H1 (cell line): ENCODE measurements at regions not wholly inside any gene's neighbourhood (a gene's known extent, or its start where the extent isn't known, plus 50 kb on each side); places are given as distances from the start of the nearest gene placed in this dataset.
"Not testable (repeated sequence)": the region's sequence is repeated elsewhere in the genome, so short reads cannot be mapped to it uniquely, and the experiment has no call there.

Source experiments
- CTCF ChIA-PET: fragments of 300-600 bp; sonication (Branson Sonifier 250); formaldehyde crosslinking; loops from one replicate; lab custom pipeline; 2021; ENCODE audit not compliant: partially characterized antibody; lab: Charles Lee
- POLR2A ChIA-PET: fragments of 300-600 bp; sonication (Branson Sonifier 250); formaldehyde crosslinking; loops from one replicate; lab custom pipeline; 2021; ENCODE audit warnings: inconsistent platforms; ENCODE audit not compliant: partially characterized antibody; lab: Charles Lee
- DNase-seq, 2 experiments: peaks; one replicate each; pipeline versions ENCODE4 v3.0.0 to v3.0.0-alpha.2; 2010 to 2022; ENCODE audit warnings: low spot score in 2 of 2, low read depth in 1 of 2, mixed read lengths in 1 of 2
- FAIRE-seq: peaks from 2 replicates; lab custom pipeline; 2011; peaks lifted over from hg19 to GRCh38; lab: Jason Lieb, UNC
- H2AFZ ChIP-seq: 2 replicates; pipeline ENCODE4 v1.8.1; 2012; ENCODE audit warnings: low read length, inconsistent platforms
- H2AK5ac ChIP-seq: 2 replicates; pipeline ENCODE4 v1.6.1; 2013; ENCODE audit warnings: low read depth, low read length
- H2BK120ac ChIP-seq: replicated peaks from 2 replicates; pipeline ENCODE3; 2013; ENCODE audit warnings: low read depth, low read length, inconsistent platforms
- H2BK12ac ChIP-seq: 2 replicates; pipeline ENCODE4 v1.6.1; 2013; ENCODE audit warnings: low read depth, low read length
- H2BK15ac ChIP-seq: 2 replicates; pipeline ENCODE4 v1.6.1; 2013; ENCODE audit warnings: low read length
- H2BK20ac ChIP-seq: 2 replicates; pipeline ENCODE4 v1.6.1; 2013; ENCODE audit warnings: low read length
- H2BK5ac ChIP-seq: 2 replicates; pipeline ENCODE4 v1.6.1; 2013; ENCODE audit warnings: low read depth, low read length
- H3K14ac ChIP-seq: 2 replicates; pipeline ENCODE4 v1.6.1; 2013; ENCODE audit warnings: inconsistent platforms; ENCODE audit not compliant: insufficient read length
- H3K18ac ChIP-seq: 2 replicates; pipeline ENCODE4 v1.6.1; 2013; ENCODE audit warnings: low read length; ENCODE audit errors: extremely low read depth
- H3K23ac ChIP-seq: 2 replicates; pipeline ENCODE4 v1.6.1; 2013; ENCODE audit warnings: inconsistent platforms; ENCODE audit not compliant: insufficient read length
- H3K23me2 ChIP-seq: 2 replicates; pipeline ENCODE4 v1.6.1; 2013; ENCODE audit warnings: low read depth, low read length
- H3K27ac ChIP-seq: 2 replicates; pipeline ENCODE4 v1.6.1; 2011; ENCODE audit warnings: low read depth, low read length, inconsistent platforms
- H3K27me3 ChIP-seq, 4 experiments: replicated peaks in 1 of 4; 1 replicate in 1 of 4; 2 replicates in 3 of 4; pipeline versions ENCODE4 v1.6.1 to v1.8.1; 2011 to 2013; ENCODE audit warnings: low read length in 3 of 4, mild to moderate bottlenecking in 3 of 4, inconsistent platforms in 2 of 4, mixed read lengths in 2 of 4, moderate library complexity in 1 of 4; ENCODE audit not compliant: control insufficient read depth in 3 of 4, insufficient read depth in 3 of 4; ENCODE audit errors: extremely low read depth in 1 of 4
- H3K36me3 ChIP-seq, 4 experiments: 2 replicates each; pipeline versions ENCODE4 v1.6.1 to v1.8.1; 2011 to 2013; ENCODE audit warnings: mild to moderate bottlenecking in 4 of 4, low read length in 3 of 4, moderate library complexity in 2 of 4, control low read depth in 1 of 4, inconsistent platforms in 1 of 4; ENCODE audit not compliant: insufficient read depth in 4 of 4, control insufficient read depth in 2 of 4
- H3K4ac ChIP-seq: replicated peaks from 2 replicates; pipeline ENCODE3; 2013; ENCODE audit warnings: low read length, low read depth, mixed read lengths, inconsistent platforms; ENCODE audit not compliant: insufficient read length
- H3K4me1 ChIP-seq, 4 experiments: replicated peaks in 1 of 4; 1 replicate in 1 of 4; 2 replicates in 3 of 4; pipeline versions ENCODE4 v1.6.1 to v1.8.1; 2011 to 2013; ENCODE audit warnings: low read length in 3 of 4, inconsistent platforms in 2 of 4, mixed read lengths in 1 of 4; ENCODE audit not compliant: insufficient read depth in 4 of 4, control insufficient read depth in 3 of 4
- H3K4me2 ChIP-seq, 2 experiments: 2 replicates each; pipeline versions ENCODE4 v1.6.1 to v1.8.1; 2011 to 2013; ENCODE audit warnings: low read depth in 2 of 2, low read length in 2 of 2, control low read depth in 1 of 2, inconsistent platforms in 1 of 2, mild to moderate bottlenecking in 1 of 2; ENCODE audit not compliant: insufficient read depth in 1 of 2
- H3K4me3 ChIP-seq, 4 experiments: fragments of 200-600, 300-600 bp in 1 of 4; sonication (generic), shearing (Covaris generic), sonication (Bioruptor Twin) in 1 of 4; 2 replicates each; pipeline versions ENCODE4 v1.5.1 to v1.8.1; 2011 to 2016; ENCODE audit warnings: low read length in 4 of 4, low read depth in 3 of 4, control low read depth in 2 of 4, inconsistent platforms in 2 of 4, mild to moderate bottlenecking in 2 of 4, mixed read lengths in 1 of 4, moderate library complexity in 1 of 4; ENCODE audit not compliant: insufficient read depth in 2 of 4; ENCODE audit errors: extremely low read depth in 1 of 4
- H3K56ac ChIP-seq: replicated peaks from 2 replicates; pipeline ENCODE3; 2013; ENCODE audit warnings: low read depth, mild to moderate bottlenecking, mixed read lengths, low read length, inconsistent platforms; ENCODE audit not compliant: insufficient read length
- H3K79me1 ChIP-seq: 2 replicates; pipeline ENCODE4 v1.6.1; 2013; ENCODE audit warnings: low read depth, low read length, control low read depth
- H3K79me2 ChIP-seq, 2 experiments: 2 replicates each; pipeline versions ENCODE4 v1.6.1 to v1.8.1; 2012 to 2013; ENCODE audit warnings: low read length in 2 of 2, mild to moderate bottlenecking in 2 of 2, inconsistent platforms in 1 of 2; ENCODE audit not compliant: insufficient read depth in 2 of 2, control insufficient read depth in 1 of 2
- H3K9ac ChIP-seq, 4 experiments: replicated peaks in 1 of 4; 1 replicate in 1 of 4; 2 replicates in 3 of 4; pipeline versions ENCODE4 v1.6.1 to v1.8.1; 2011 to 2013; ENCODE audit warnings: low read depth in 3 of 4, low read length in 3 of 4, control low read depth in 2 of 4, mild to moderate bottlenecking in 2 of 4, moderate library complexity in 2 of 4, inconsistent platforms in 1 of 4; ENCODE audit errors: extremely low read depth in 1 of 4
- H3K9me3 ChIP-seq, 2 experiments: 2 replicates each; pipeline versions ENCODE4 v1.6.1 to v1.8.1; 2012 to 2013; ENCODE audit warnings: mild to moderate bottlenecking in 2 of 2, moderate library complexity in 2 of 2, control low read depth in 1 of 2, inconsistent platforms in 1 of 2, low read depth in 1 of 2, low read length in 1 of 2, mixed read lengths in 1 of 2; ENCODE audit not compliant: insufficient read depth in 2 of 2
- H4K20me1 ChIP-seq, 2 experiments: replicated peaks in 1 of 2; 2 replicates each; pipeline versions ENCODE3 to v1.8.1; 2011 to 2013; ENCODE audit warnings: inconsistent platforms in 2 of 2, low read length in 2 of 2, mild to moderate bottlenecking in 1 of 2; ENCODE audit not compliant: insufficient read depth in 2 of 2, control insufficient read depth in 1 of 2
- H4K5ac ChIP-seq: 2 replicates; pipeline ENCODE4 v1.6.1; 2013; ENCODE audit warnings: low read length, low read depth, mixed read lengths, inconsistent platforms; ENCODE audit not compliant: insufficient read length
- H4K8ac ChIP-seq: 2 replicates; pipeline ENCODE4 v1.8.0; 2013; ENCODE audit warnings: mild to moderate bottlenecking, moderate library complexity, low read length, inconsistent platforms; ENCODE audit not compliant: insufficient read depth; ENCODE audit errors: extremely low read depth
- H4K91ac ChIP-seq: replicated peaks from 2 replicates; pipeline ENCODE3; 2013; ENCODE audit warnings: low read length, mixed read lengths, inconsistent platforms; ENCODE audit not compliant: insufficient read length
- WGBS, 2 experiments: shearing (Covaris generic) in 1 of 2; methylation state at CpG; one replicate each; pipeline versions ENCODE4 v1.1.6 to v1.1.7; 2013 to 2015; ENCODE audit warnings: low lambda C conversion rate in 2 of 2, mixed read lengths in 2 of 2, inconsistent platforms in 1 of 2, low coverage in 1 of 2, missing lambda C conversion rate in 1 of 2; ENCODE audit not compliant: insufficient replicate concordance in 2 of 2, insufficient coverage in 1 of 2, insufficient read length in 1 of 2; ENCODE audit errors: extremely low coverage in 1 of 2, missing lambda C conversion rate in 1 of 2; 5-methylcytosine and 5-hydroxymethylcytosine counted together

- H3K9me3 ChIP-seq, H3K18ac ChIP-seq, H3K4ac ChIP-seq, H3K27ac ChIP-seq, H2BK12ac ChIP-seq, H3K56ac ChIP-seq, H3K14ac ChIP-seq, H4K91ac ChIP-seq, H2AK5ac ChIP-seq, H3K23ac ChIP-seq, H3K79me2 ChIP-seq, H4K5ac ChIP-seq, H3K27me3 ChIP-seq, H2BK120ac ChIP-seq, H2AFZ ChIP-seq, H3K4me3 ChIP-seq, H3K4me1 ChIP-seq, POLR2A ChIA-PET, H4K20me1 ChIP-seq, H3K4me2 ChIP-seq, H3K9ac ChIP-seq, H4K8ac ChIP-seq, H2BK20ac ChIP-seq, FAIRE-seq, H3K79me1 ChIP-seq, H3K23me2 ChIP-seq, H2BK15ac ChIP-seq, H3K36me3 ChIP-seq, DNase-seq, H2BK5ac ChIP-seq: not testable (repeated sequence)
- WGBS, 2 experiments, result 90% methylated on average over 8 of the region's 9 CpGs; no CpG with 5 or more reads in 1 of the 2 experiments
- CTCF ChIA-PET, result interaction anchor here (0.6 kb wide), 1 partner anchor 358 kb away, joined by 3 read pairs; no protein-coding TSS in a partner anchor
Measured at GRCh38 chr1:212174295-212174694, 110.9 kb upstream of the PPP2R5A start.
